SU-DHL-6 (cell line): ENCODE measurements at regions not wholly inside any gene's neighbourhood (a gene's known extent, or its start where the extent isn't known, plus 50 kb on each side); places are given as distances from the start of the nearest gene placed in this dataset.

Experiments
- H2AFZ ChIP-seq: fragments of 200-600 bp; sonication (generic); 2 replicates; pipeline ENCODE4 v1.6.1; 2014; ENCODE audit warnings: low read depth, mild to moderate bottlenecking, moderate library complexity, mixed read lengths, antibody characterized with exemption, low read length; ENCODE audit not compliant: severe bottlenecking
- H3F3A ChIP-seq: fragments of 200-600 bp; shearing (Covaris generic); 2 replicates; pipeline ENCODE4 v1.6.0; 2016; ENCODE audit warnings: antibody characterized with exemption, mild to moderate bottlenecking; ENCODE audit not compliant: insufficient read depth
- H3K27ac ChIP-seq: fragments of 200-600 bp; sonication (generic); 2 replicates; pipeline ENCODE4 v1.5.1; 2016; ENCODE audit warnings: low read depth, mild to moderate bottlenecking, low read length, moderate library complexity, mixed read lengths
- H3K27me3 ChIP-seq: fragments of 200-600 bp; sonication (generic), shearing (Covaris generic); 2 replicates; pipeline ENCODE4 v1.6.0; 2014; ENCODE audit warnings: mild to moderate bottlenecking, low read length
- H3K36me3 ChIP-seq: fragments of 200-600 bp; sonication (generic); 2 replicates; pipeline ENCODE4 v1.6.1; 2014; ENCODE audit warnings: mild to moderate bottlenecking, low read length, mixed read lengths
- H3K4me2 ChIP-seq: fragments of 300-600, 200-600 bp; shearing (Covaris generic), sonication (generic); 2 replicates; pipeline ENCODE4 v1.6.0; 2014; ENCODE audit warnings: low read length, low read depth, mild to moderate bottlenecking; ENCODE audit not compliant: poor library complexity, severe bottlenecking
- H3K4me3 ChIP-seq: fragments of 200-600 bp; sonication (generic); 2 replicates; pipeline ENCODE4 v1.5.1; 2014; ENCODE audit warnings: antibody characterized with exemption, low read length, mild to moderate bottlenecking, mixed read lengths; ENCODE audit not compliant: insufficient read depth, poor library complexity, severe bottlenecking
- H3K79me2 ChIP-seq: fragments of 200-600 bp; sonication (generic); 2 replicates; pipeline ENCODE4 v1.6.1; 2014; ENCODE audit warnings: mild to moderate bottlenecking, low read length, moderate library complexity; ENCODE audit not compliant: insufficient read depth
- H3K9ac ChIP-seq: fragments of 200-600 bp; sonication (generic); 2 replicates; pipeline ENCODE4 v1.7.0; 2014; ENCODE audit warnings: mild to moderate bottlenecking, low read length
- H3K9me2 ChIP-seq: fragments of 200-600 bp; sonication (generic); replicated peaks from 2 replicates; pipeline ENCODE4 v1.6.1; 2014; ENCODE audit warnings: low read length; ENCODE audit not compliant: insufficient read depth
- H3K9me3 ChIP-seq: fragments of 200-600 bp; sonication (generic); 2 replicates; pipeline ENCODE4 v1.6.1; 2014; ENCODE audit warnings: low read length, mixed read lengths; ENCODE audit not compliant: insufficient read depth
- H4K20me1 ChIP-seq: fragments of 200-600 bp; sonication (generic); 2 replicates; pipeline ENCODE4 v1.6.1; 2014; ENCODE audit warnings: low read depth, mild to moderate bottlenecking, antibody characterized with exemption, low read length, moderate library complexity, mixed read lengths
- CTCF ChIP-seq: fragments of 200-600 bp; sonication (generic); IDR thresholded peaks from one replicate; pipeline ENCODE4 v1.5.1; 2017; ENCODE audit warnings: antibody characterized with exemption, mild to moderate bottlenecking, low read length, moderate library complexity; ENCODE audit not compliant: insufficient read depth, poor library complexity, severe bottlenecking
- EZH2phosphoT487 ChIP-seq: fragments of 200-600 bp; sonication (generic), shearing (Covaris generic); conservative IDR thresholded peaks from 2 replicates; pipeline ENCODE4 v1.6.1; 2018; ENCODE audit warnings: mild to moderate bottlenecking, antibody characterized with exemption, low read length, moderate library complexity, mixed read lengths

- no peaks in the 10 kb centered on the region for H3K79me2 ChIP-seq
- TF ChIP-seq CTCF (no peak), EZH2phosphoT487 (no peak)
- H4K20me1 ChIP-seq: no peaks in the 10 kb centered on the region
- no peaks in the 10 kb centered on the region for H3K9me2 ChIP-seq
- no peaks in the 10 kb centered on the region for H3K9me3 ChIP-seq
- no peak overlapping the region for H3K4me3 ChIP-seq
- H3K27me3 ChIP-seq: no peaks in the 10 kb centered on the region
- no peak overlapping the region for H2AFZ ChIP-seq
- H3K4me2 ChIP-seq: no peak overlapping the region
- H3K27ac ChIP-seq: no peak overlapping the region
- H3K36me3 ChIP-seq: no peaks in the 10 kb centered on the region
- no peak overlapping the region for H3K9ac ChIP-seq
- no peaks in the 10 kb centered on the region for H3F3A ChIP-seq
Measured at GRCh38 chr9:14014744-14015143, 299.2 kb downstream of the NFIB start.

- H3K4me2 ChIP-seq: no peak overlapping the region
- no peaks in the 10 kb centered on the region for H3K36me3 ChIP-seq
- H4K20me1 ChIP-seq: no peaks in the 10 kb centered on the region
- H3K9me2 ChIP-seq: no peaks in the 10 kb centered on the region
- H3K4me3 ChIP-seq: no peak overlapping the region
- H3K9me3 ChIP-seq: no peaks in the 10 kb centered on the region
- H2AFZ ChIP-seq: no peak overlapping the region
- no peak overlapping the region for H3K9ac ChIP-seq
- no peaks in the 10 kb centered on the region for H3K27me3 ChIP-seq
- no peaks in the 10 kb centered on the region for H3K79me2 ChIP-seq
- H3F3A ChIP-seq: no peaks in the 10 kb centered on the region
- TF ChIP-seq EZH2phosphoT487: no peak
- no peak for TF ChIP-seq CTCF
- no peak overlapping the region for H3K27ac ChIP-seq
Measured at GRCh38 chr9:14014218-14014617, 299.7 kb downstream of the NFIB start.

- Histone ChIP-seq H3K27me3 (no peaks in the 10 kb centered on the region), H3K36me3 (no peaks in the 10 kb centered on the region), H4K20me1 (no peaks in the 10 kb centered on the region), H3K9ac (no peak overlapping the region), H3F3A (no peaks in the 10 kb centered on the region), H3K4me3 (no peak overlapping the region), H3K27ac (no peak overlapping the region), H2AFZ (no peak overlapping the region), H3K9me2 (no peaks in the 10 kb centered on the region), H3K79me2 (no peaks in the 10 kb centered on the region), H3K9me3 (no peaks in the 10 kb centered on the region), H3K4me2 (no peak overlapping the region)
- TF ChIP-seq EZH2phosphoT487: no peak
- TF ChIP-seq CTCF: no peak
Measured at GRCh38 chr9:14011799-14012560, 302.0 kb downstream of the NFIB start.
